ENCODE measurements at regions not wholly inside any gene's neighbourhood (a gene's known extent, or its start where the extent isn't known, plus 50 kb on each side); places are given as distances from the start of the nearest gene placed in this dataset.

DNA sequence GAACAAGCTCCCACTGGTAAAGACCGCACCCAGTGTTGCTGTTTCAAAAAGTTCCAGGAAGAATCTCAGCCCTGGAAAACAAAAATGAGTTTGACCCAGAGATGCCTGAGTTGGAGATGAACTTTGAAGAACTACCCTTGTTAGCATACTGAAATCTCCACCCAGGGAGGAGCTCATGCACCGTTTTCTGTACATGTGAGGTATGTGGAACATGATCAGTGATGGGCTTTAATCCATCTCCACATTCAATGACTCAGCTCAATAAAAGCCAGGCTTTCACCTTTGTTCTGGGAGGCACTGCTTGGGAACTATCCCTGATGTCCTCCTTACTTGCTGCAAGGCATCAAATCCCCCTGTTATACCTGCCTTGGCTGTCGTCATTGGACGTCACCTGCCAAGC lies 279.9 kb downstream of the UQCRFS1 start:
- ATAC-seq (no peak), DNase-seq (no peak)
- H3K36me3 ChIP-seq = no peaks in the 10 kb centered on the region
- TF ChIP-seq POLR2A (IDR thresholded peaks at IDR 0.05) = no peak
- TF ChIP-seq, protein P1, sequence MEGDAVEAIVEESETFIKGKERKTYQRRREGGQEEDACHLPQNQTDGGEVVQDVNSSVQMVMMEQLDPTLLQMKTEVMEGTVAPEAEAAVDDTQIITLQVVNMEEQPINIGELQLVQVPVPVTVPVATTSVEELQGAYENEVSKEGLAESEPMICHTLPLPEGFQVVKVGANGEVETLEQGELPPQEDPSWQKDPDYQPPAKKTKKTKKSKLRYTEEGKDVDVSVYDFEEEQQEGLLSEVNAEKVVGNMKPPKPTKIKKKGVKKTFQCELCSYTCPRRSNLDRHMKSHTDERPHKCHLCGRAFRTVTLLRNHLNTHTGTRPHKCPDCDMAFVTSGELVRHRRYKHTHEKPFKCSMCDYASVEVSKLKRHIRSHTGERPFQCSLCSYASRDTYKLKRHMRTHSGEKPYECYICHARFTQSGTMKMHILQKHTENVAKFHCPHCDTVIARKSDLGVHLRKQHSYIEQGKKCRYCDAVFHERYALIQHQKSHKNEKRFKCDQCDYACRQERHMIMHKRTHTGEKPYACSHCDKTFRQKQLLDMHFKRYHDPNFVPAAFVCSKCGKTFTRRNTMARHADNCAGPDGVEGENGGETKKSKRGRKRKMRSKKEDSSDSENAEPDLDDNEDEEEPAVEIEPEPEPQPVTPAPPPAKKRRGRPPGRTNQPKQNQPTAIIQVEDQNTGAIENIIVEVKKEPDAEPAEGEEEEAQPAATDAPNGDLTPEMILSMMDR (IDR thresholded peaks at IDR 0.05) = no peak
- no peaks in the 10 kb centered on the region for H3K9me3 ChIP-seq
- H3K27ac ChIP-seq = no peak overlapping the region
- 23% methylated on average over 3 of the region's 4 CpGs for WGBS (ENCODE audit: insufficient coverage, low coverage, low lambda C conversion rate, missing lambda C conversion rate)
- intact Hi-C loops (cut with DNase I) = no loop called here
- H3K4me3 ChIP-seq = no peak overlapping the region
- no peaks in the 10 kb centered on the region for H3K27me3 ChIP-seq
- no peaks in the 10 kb centered on the region for H3K4me1 ChIP-seq

DNA sequence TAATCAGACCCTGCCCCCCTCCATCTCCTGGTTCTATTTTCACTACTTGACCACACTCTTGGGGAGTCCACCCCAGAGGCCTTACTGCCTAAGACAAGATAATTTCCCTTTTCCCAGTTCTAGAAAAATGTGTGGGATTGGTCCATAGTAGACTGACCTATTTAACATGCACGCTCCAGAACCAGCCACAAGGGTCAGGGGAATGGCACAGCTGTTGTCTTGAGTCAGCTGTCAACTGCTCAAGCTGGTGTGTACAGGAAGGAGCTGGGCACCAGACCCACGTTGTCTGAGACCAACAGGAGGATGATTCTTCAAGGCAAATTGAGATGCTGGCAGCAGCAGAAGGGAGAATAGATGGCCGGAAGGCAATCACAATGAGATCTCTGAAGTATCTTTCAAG lies 280.5 kb downstream of the UQCRFS1 start:
- no peaks in the 10 kb centered on the region for H3K4me1 ChIP-seq
- no peak overlapping the region for H3K4me3 ChIP-seq
- intact Hi-C loops (cut with DNase I) = no loop called here
- no peaks in the 10 kb centered on the region for H3K9me3 ChIP-seq
- DNase-seq (no peak), ATAC-seq (no peak)
- H3K27me3 ChIP-seq = no peaks in the 10 kb centered on the region
- WGBS (ENCODE audit: insufficient coverage, low coverage, low lambda C conversion rate, missing lambda C conversion rate) = 36% methylated on average over 3 of the region's 3 CpGs
- H3K27ac ChIP-seq = no peak overlapping the region
- TF ChIP-seq, protein P1 (IDR thresholded peaks at IDR 0.05) = no peak
- TF ChIP-seq POLR2A (IDR thresholded peaks at IDR 0.05) = no peak
- H3K36me3 ChIP-seq = no peaks in the 10 kb centered on the region

DNA sequence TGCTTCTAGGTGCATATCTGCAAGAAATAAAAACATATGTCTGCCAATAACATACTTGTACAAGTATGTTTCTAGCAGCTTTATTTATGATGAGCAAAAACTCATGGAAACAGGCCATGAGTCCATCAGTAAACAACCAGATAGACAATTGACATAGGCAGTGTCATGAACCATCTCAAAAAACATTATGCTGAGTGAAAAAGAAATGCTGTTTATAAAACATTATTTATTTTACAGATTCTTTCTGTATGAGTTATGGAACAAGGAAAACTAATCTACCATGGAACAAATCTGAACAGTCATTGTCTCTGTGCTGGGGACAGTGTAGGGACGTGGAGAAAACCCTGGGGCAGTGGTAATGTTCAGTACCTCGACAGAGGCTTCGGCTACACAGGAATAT lies 283.9 kb downstream of the UQCRFS1 start:
- Histone ChIP-seq H3K4me3 (no peak overlapping the region), H3K4me1 (no peaks in the 10 kb centered on the region), H3K9me3 (no peaks in the 10 kb centered on the region), H3K27ac (no peak overlapping the region), H3K27me3 (no peaks in the 10 kb centered on the region), H3K36me3 (no peaks in the 10 kb centered on the region)
- WGBS (ENCODE audit: insufficient coverage, low coverage, low lambda C conversion rate, missing lambda C conversion rate) = 48% methylated on average over 3 of the region's 3 CpGs
- intact Hi-C loops (cut with DNase I) = no loop called here
- ATAC-seq = no peak
- TF ChIP-seq, protein P1 (IDR thresholded peaks at IDR 0.05) = no peak
- no peak for DNase-seq

DNA sequence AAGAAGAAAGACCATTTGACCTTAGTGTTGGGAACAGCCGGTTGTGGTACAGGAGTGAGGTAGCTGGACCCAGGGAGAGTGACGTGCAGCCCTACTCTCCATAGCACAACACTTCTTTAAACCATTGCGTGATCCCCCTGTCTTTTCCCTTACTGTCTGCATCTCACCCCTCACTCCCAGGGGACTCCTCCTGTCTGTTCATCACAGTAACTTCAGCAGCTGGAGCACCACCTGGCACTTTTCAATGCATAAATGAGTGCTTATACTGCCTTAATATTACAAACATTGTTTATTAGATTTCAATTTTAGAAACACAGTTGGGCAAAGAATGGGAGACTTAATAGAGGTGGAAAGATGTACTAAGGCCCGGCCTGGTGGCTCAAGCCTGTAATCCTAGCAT lies 285.5 kb downstream of the UQCRFS1 start:
- Histone ChIP-seq H3K27ac (no peak overlapping the region), H3K36me3 (no peaks in the 10 kb centered on the region), H3K9me3 (no peaks in the 10 kb centered on the region), H3K4me1 (no peaks in the 10 kb centered on the region), H3K27me3 (no peaks in the 10 kb centered on the region), H3K4me3 (no peak overlapping the region)
- WGBS (ENCODE audit: insufficient coverage, low coverage, low lambda C conversion rate, missing lambda C conversion rate) = 66% methylated on average over 4 of the region's 4 CpGs
- ATAC-seq (no peak), DNase-seq (no peak)
- intact Hi-C loops (cut with DNase I) = no loop called here
- TF ChIP-seq, protein P1 (IDR thresholded peaks at IDR 0.05) = no peak
- no peak for TF ChIP-seq POLR2A (IDR thresholded peaks at IDR 0.05)
